ENCODE measurements at regions not wholly inside any gene's neighbourhood (a gene's known extent, or its start where the extent isn't known, plus 50 kb on each side); places are given as distances from the start of the nearest gene placed in this dataset.

- no peak for TF ChIP-seq EP300 (IDR thresholded peaks at IDR 0.05)
- TF ChIP-seq CTCF (IDR thresholded peaks at IDR 0.05) = no peak
- TF ChIP-seq POLR2AphosphoS5 (IDR thresholded peaks at IDR 0.05) = no peak
- TF ChIP-seq POLR2A (IDR thresholded peaks at IDR 0.05) = no peak
Measured at GRCh38 chr4:30001628-30002027, 718.5 kb upstream of the PCDH7 start.
